Adrenal gland (tissue), 9 donors: ENCODE measurements at regions not wholly inside any gene's neighbourhood (a gene's known extent, or its start where the extent isn't known, plus 50 kb on each side); places are given as distances from the start of the nearest gene placed in this dataset.

Source experiments
- DNase-seq, 7 donors: peaks; one replicate each; pipeline ENCODE4 v3.0.0-alpha.2; 2019 to 2020
- H3K27ac ChIP-seq, 5 donors: fragments of 200-600 bp; sonication (generic) in 4 of 5; 1 replicate in 3 of 5; 2 replicates in 2 of 5; pipeline versions ENCODE4 v1.5.1 to v1.8.0; 2016 to 2020; ENCODE audit warnings: mild to moderate bottlenecking in 1 of 5
- H3K27me3 ChIP-seq: fragments of 200-600 bp; 2 replicates; pipeline ENCODE4 v1.8.0; 2021
- H3K36me3 ChIP-seq, 2 donors: fragments of 200-600 bp; replicated peaks in 1 of 2; 1 replicate in 1 of 2; 2 replicates in 1 of 2; pipeline versions ENCODE4 v1.5.1 to v1.8.0; 2018 to 2022
- H3K4me1 ChIP-seq, 2 donors: fragments of 200-600 bp; replicated peaks in 1 of 2; 1 replicate in 1 of 2; 2 replicates in 1 of 2; pipeline versions ENCODE4 v1.5.1 to v1.8.0; 2018 to 2021
- H3K4me3 ChIP-seq, 4 donors: fragments of 200-600 bp; sonication (generic) in 3 of 4; one replicate each; pipeline ENCODE4 v1.5.1; 2016 to 2018
- H3K9me3 ChIP-seq, 3 donors: fragments of 200-600 bp; sonication (generic) in 1 of 3; replicated peaks in 1 of 3; 1 replicate in 2 of 3; 2 replicates in 1 of 3; pipeline versions ENCODE4 v1.5.1 to v1.8.0; 2016 to 2021
- CTCF ChIP-seq, 6 experiments: fragments of 450-650 bp in 4 of 6; fragments of 200-600 bp in 2 of 6; sonication (generic) in 1 of 6; IDR thresholded peaks; 1 replicate in 5 of 6; 2 replicates in 1 of 6; pipeline versions ENCODE4 v1.5.1 to v1.8.0; 2016 to 2021; ENCODE audit warnings: antibody characterized with exemption in 6 of 6, mild to moderate bottlenecking in 2 of 6, moderate library complexity in 1 of 6
- POLR2A ChIP-seq, 2 donors: fragments of 450-650 bp; IDR thresholded peaks; one replicate each; pipeline ENCODE4 v1.6.1; 2017; ENCODE audit warnings: antibody characterized with exemption in 2 of 2, mild to moderate bottlenecking in 2 of 2, moderate library complexity in 1 of 2
- WGBS, 4 donors: extraction: QIAGEN DNeasy Blood & Tissue Kit in 2 of 4; methylation state at CpG; one replicate each; pipeline versions ENCODE4 v1.1.5 to v1.1.7; 2013 to 2017; 5-methylcytosine and 5-hydroxymethylcytosine counted together
- intact Hi-C, 2 donors: fragments of 100-400 bp; cut with DNase I; formaldehyde crosslinking; loops; one replicate each; pipeline versions ENCODE4 v1.14.1 to v1.15.0; 2022 to 2023
- donor health status: healthy with polysubstance abuse.
- donor health status: Bipolar disorder and iron deficiency.
- donor health status: DM: yes; HTN: yes; CAD: no.
- donor health status: DM: no; HTN: no; CAD: no.
- donor health status: DM: no; HTN: no; CAD: no.

GRCh38 chr10:130877126-130877525 is 434.4 kb downstream of the TCERG1L start:
- no peaks in the 10 kb centered on the region for H3K27me3 ChIP-seq
- no peak overlapping the region for H3K4me3 ChIP-seq
- H3K4me1 ChIP-seq: no peaks in the 10 kb centered on the region
- TF ChIP-seq POLR2A (IDR thresholded peaks at IDR 0.05) (no peak), CTCF (IDR thresholded peaks at IDR 0.05) (no peak)
- 68 to 86% (median 72%) methylated on average over 3 of the region's 3 CpGs for WGBS, 4 donors
- H3K27ac ChIP-seq: no peak overlapping the region
- no peaks in the 10 kb centered on the region for H3K9me3 ChIP-seq
- no peak for DNase-seq
- H3K36me3 ChIP-seq: no peaks in the 10 kb centered on the region
- intact Hi-C loops: no loop called here

DNA sequence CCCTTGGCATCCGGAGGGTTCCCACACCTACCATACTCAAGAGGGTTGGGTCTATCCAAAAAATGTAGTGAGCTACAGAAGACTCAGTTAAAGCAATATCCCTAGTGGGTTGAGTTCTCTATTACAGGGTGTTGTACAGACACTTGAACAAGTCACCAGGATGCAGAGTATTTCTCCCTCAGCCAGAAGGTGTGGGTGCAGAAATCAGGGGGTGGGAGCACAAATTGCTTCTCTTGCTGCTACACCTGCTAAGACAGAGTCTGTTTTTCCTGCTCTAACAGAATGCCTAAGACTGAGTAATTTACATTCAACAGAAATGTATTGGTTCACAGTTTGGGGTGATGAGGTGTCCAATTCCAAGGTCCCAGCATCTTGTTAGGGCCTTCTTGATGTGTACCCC is 433.4 kb downstream of the TCERG1L start:
- Histone ChIP-seq H3K36me3 (no peaks in the 10 kb centered on the region), H3K4me3 (no peak overlapping the region), H3K4me1 (no peaks in the 10 kb centered on the region), H3K27ac (no peak overlapping the region), H3K27me3 (no peaks in the 10 kb centered on the region), H3K9me3 (no peaks in the 10 kb centered on the region)
- WGBS, 4 donors: 83 to 93% (median 87%) methylated on average over 1 of the region's 1 CpG
- no peak for DNase-seq
- intact Hi-C loops: no loop called here
- TF ChIP-seq POLR2A (IDR thresholded peaks at IDR 0.05): no peak
- no peak for TF ChIP-seq CTCF (IDR thresholded peaks at IDR 0.05)

DNA sequence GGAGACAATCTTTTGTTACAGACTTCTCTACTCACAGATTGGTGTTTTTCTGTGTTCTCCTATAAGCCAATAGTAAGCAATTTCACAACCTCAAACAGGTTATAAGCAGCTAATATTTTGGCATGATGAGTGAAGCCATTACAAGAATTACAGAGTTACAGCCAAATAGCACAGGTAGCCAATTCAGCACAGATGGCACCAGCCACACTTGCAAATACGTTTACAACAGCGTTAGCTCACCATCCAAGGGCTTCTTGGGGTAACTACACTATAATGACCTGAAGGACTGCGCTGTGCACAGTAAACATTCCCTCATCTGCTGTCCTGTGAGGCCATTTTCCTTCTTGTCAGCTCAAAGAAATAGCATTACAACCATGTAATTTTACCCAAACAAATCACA is 428.6 kb downstream of the TCERG1L start:
- intact Hi-C loops: no loop called here
- no peaks in the 10 kb centered on the region for H3K36me3 ChIP-seq
- H3K27me3 ChIP-seq: no peaks in the 10 kb centered on the region
- no peaks in the 10 kb centered on the region for H3K4me1 ChIP-seq
- H3K9me3 ChIP-seq: no peaks in the 10 kb centered on the region
- no peak overlapping the region for H3K4me3 ChIP-seq
- no peak for TF ChIP-seq POLR2A (IDR thresholded peaks at IDR 0.05)
- no peak for TF ChIP-seq CTCF (IDR thresholded peaks at IDR 0.05)
- 79 to 88% (median 82%) methylated on average over 3 of the region's 3 CpGs for WGBS, 4 donors
- no peak overlapping the region for H3K27ac ChIP-seq
- DNase-seq: no peak

DNA sequence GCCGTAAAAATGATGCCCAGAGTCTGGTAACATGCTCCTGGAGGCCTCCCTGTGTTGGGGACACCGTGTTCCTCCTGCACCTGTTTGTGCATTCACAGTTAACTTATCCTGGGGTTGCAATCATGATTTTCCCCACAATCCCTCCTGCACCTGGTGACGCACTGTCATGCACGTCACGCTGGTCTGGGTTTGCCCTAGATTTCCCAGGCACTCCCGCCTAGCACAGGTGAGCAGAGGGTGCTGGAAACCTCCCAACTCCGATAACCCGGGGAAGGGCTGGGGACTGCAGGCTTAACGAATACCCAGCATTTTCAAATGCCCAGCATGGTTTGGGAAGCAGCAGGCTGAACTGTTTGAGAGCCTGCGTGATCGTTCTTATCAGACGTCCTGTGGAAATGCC is 427.1 kb downstream of the TCERG1L start:
- TF ChIP-seq CTCF (IDR thresholded peaks at IDR 0.05) (no peak), POLR2A (IDR thresholded peaks at IDR 0.05) (no peak)
- Histone ChIP-seq H3K9me3 (no peaks in the 10 kb centered on the region), H3K4me1 (no peaks in the 10 kb centered on the region), H3K36me3 (no peaks in the 10 kb centered on the region), H3K27ac (peak overlapping the region in 1 of 5 donors; percentile 5), H3K4me3 (no peak overlapping the region), H3K27me3 (no peaks in the 10 kb centered on the region)
- 71 to 81% (median 76%) methylated on average over 12 of the region's 12 CpGs for WGBS, 4 donors
- DNase-seq: peak in 1 of 7 donors; percentile 73
- intact Hi-C loops: no loop called here
